T-helper 17 cell (primary cell): ENCODE measurements at regions not wholly inside any gene's neighbourhood (a gene's known extent, or its start where the extent isn't known, plus 50 kb on each side); places are given as distances from the start of the nearest gene placed in this dataset.
"Not testable (repeated sequence)": the region's sequence is repeated elsewhere in the genome, so short reads cannot be mapped to it uniquely, and the experiment has no call there.

Experiments
- ATAC-seq: fragments of 150-1000 bp; cut with Tn5 transposase; 2 replicates; pipeline ENCODE4 v1.10.0; 2021; ENCODE audit warnings: mild to moderate bottlenecking, moderate library complexity
- DNase-seq, 3 donors: peaks; one replicate each; pipeline versions ENCODE4 v3.0.0 to v3.0.0-alpha.2; 2020 to 2021
- H3K9me3 ChIP-seq: one replicate; pipeline ENCODE4 v1.7.0; 2013; ENCODE audit warnings: low read length, mild to moderate bottlenecking; ENCODE audit not compliant: control insufficient read depth, poor library complexity, severe bottlenecking
- H3K27ac Mint-ChIP-seq: one replicate; pipeline ENCODE4 v1.8.0; 2022; ENCODE audit warnings: mild to moderate bottlenecking, moderate library complexity, mixed read lengths
- H3K27me3 Mint-ChIP-seq: one replicate; pipeline ENCODE4 v1.8.0; 2022; ENCODE audit warnings: mixed read lengths
- H3K36me3 Mint-ChIP-seq: one replicate; pipeline ENCODE4 v1.8.0; 2022; ENCODE audit warnings: low read depth, mixed read lengths
- H3K4me1 Mint-ChIP-seq: one replicate; pipeline ENCODE4 v1.8.0; 2022; ENCODE audit warnings: mild to moderate bottlenecking, mixed read lengths
- H3K4me3 Mint-ChIP-seq: one replicate; pipeline ENCODE4 v1.8.0; 2022; ENCODE audit warnings: mild to moderate bottlenecking, moderate library complexity, mixed read lengths

DNA sequence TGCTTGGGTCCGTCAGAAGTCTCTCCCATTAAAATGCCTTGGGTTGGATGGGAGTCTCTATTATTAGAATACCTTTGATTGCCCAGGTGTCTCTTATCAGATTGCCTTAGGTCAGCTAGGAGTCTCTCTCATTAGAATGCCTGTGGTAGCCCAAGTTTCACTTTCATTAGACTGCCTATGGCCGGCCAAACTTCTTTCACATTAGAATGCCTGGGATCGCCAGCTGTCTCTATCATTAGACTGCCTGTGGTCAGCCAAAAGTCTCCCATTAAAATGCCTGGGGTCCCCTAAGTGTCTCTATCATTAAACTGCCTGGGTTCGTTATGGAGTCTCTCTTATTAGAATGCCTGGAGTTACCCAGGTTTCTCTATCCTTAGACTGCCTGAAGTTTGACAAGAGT lies 1476.7 kb downstream of the UQCRFS1 start:
- ATAC-seq (no peak), DNase-seq (no peak)
- H3K27me3 Mint-ChIP-seq, result no peaks in the 10 kb centered on the region
- H3K4me1 Mint-ChIP-seq, result no peaks in the 10 kb centered on the region
- H3K9me3 ChIP-seq, result peaks cover 2% of the 10 kb centered on the region
- no peak overlapping the region for H3K27ac Mint-ChIP-seq
- H3K4me3 Mint-ChIP-seq, result no peak overlapping the region
- H3K36me3 Mint-ChIP-seq, result no peaks in the 10 kb centered on the region

GRCh38 chr19:27735314-27735713 lies 1477.6 kb downstream of the UQCRFS1 start:
- Mint-ChIP-seq H3K4me3 (no peak overlapping the region), H3K27ac (no peak overlapping the region), H3K4me1 (no peaks in the 10 kb centered on the region), H3K36me3 (no peaks in the 10 kb centered on the region), H3K27me3 (no peaks in the 10 kb centered on the region)
- ATAC-seq (no peak), DNase-seq (no peak)
- peaks cover 2% of the 10 kb centered on the region for H3K9me3 ChIP-seq

DNA sequence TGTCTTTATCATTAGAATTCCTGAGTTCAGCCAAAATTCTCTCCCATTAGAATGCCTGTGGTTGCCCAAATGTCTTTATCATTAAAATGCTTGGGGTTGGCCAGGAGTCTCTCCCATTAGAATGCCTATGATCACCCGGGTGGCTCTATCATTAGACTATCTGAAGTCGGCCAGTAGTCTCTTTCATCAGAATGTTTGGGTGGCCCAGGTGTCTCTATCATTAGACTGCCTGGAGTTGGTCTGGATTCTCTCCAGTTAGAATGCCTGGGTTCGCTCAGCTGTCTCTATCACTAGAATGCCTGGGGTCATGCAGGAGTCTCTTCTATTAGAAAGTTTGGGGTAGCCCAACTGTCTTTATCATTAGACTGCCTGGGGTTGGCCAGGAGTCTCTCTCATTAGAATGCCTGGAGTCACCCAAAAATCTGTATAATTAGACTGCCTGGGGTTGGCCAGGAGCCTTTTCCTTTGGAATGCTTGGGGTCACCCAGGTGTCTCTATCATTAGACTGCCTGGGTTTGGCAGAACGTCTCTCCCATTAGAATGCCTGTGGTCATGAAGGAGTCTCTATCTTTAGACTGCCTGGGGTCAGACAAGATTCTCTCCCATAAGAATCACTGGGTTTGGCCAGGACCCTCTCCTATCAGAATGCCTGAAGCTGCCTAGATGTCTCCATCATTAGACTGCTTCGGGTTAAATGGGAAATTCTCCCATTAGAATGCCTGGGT lies 1478.3 kb downstream of the UQCRFS1 start:
- peaks cover 2% of the 10 kb centered on the region for H3K9me3 ChIP-seq
- Mint-ChIP-seq H3K36me3 (no peaks in the 10 kb centered on the region), H3K27ac (no peak overlapping the region), H3K27me3 (no peaks in the 10 kb centered on the region), H3K4me3 (no peak overlapping the region), H3K4me1 (no peaks in the 10 kb centered on the region)
- ATAC-seq (no peak), DNase-seq (no peak)

- peaks cover 2% of the 10 kb centered on the region for H3K9me3 ChIP-seq
- DNase-seq, result no peak
Observed at GRCh38 chr19:27733551-27734266, 1479.2 kb downstream of the UQCRFS1 start.

DNA sequence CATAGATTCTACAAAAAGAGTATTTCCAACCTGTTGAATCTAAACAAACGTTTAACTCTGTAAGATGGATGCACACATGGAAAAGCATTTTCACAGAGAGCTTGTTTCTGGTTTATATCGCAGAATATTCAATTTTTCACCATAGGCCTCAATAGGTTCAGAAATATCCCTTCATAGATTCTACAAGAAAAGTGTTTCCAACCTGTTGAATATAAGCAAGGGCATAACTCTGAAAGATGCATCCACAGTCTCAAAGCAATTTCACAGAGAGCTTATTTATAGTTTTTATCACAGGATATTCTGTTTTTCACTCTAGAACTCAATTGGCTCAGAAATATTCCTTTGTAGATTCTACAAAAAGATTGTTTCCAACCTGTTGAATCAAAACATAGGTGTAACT lies 1483.6 kb downstream of the UQCRFS1 start:
- H3K27me3 Mint-ChIP-seq, result no peaks in the 10 kb centered on the region
- no peaks in the 10 kb centered on the region for H3K36me3 Mint-ChIP-seq
- no peak overlapping the region for H3K27ac Mint-ChIP-seq
- H3K9me3 ChIP-seq, result peaks cover 9% of the 10 kb centered on the region
- no peaks in the 10 kb centered on the region for H3K4me1 Mint-ChIP-seq
- no peak for DNase-seq
- no peak for ATAC-seq
- no peak overlapping the region for H3K4me3 Mint-ChIP-seq

More at GRCh38 chr19:27733551-27734266, 1479.2 kb downstream of the UQCRFS1 start:
- H3K4me3 Mint-ChIP-seq, result no peak overlapping the region
- H3K4me1 Mint-ChIP-seq, result no peaks in the 10 kb centered on the region
- H3K27ac Mint-ChIP-seq, result no peak overlapping the region
- H3K36me3 Mint-ChIP-seq, result no peaks in the 10 kb centered on the region
- no peaks in the 10 kb centered on the region for H3K27me3 Mint-ChIP-seq
- ATAC-seq, result no peak

GRCh38 chr19:27722625-27723024 lies 1490.3 kb downstream of the UQCRFS1 start:
- peaks cover 12% of the 10 kb centered on the region for H3K9me3 ChIP-seq
- H3K4me3 Mint-ChIP-seq, result no peak overlapping the region
- ATAC-seq, result no peak

GRCh38 chr19:27720155-27720554 lies 1492.8 kb downstream of the UQCRFS1 start:
- H3K4me3 Mint-ChIP-seq, result no peak overlapping the region
- H3K36me3 Mint-ChIP-seq, result no peaks in the 10 kb centered on the region
- H3K9me3 ChIP-seq, result peaks cover 7% of the 10 kb centered on the region
- no peak for ATAC-seq
- no peaks in the 10 kb centered on the region for H3K27me3 Mint-ChIP-seq
- H3K4me1 Mint-ChIP-seq, result no peaks in the 10 kb centered on the region
- no peak for DNase-seq
- H3K27ac Mint-ChIP-seq, result no peak overlapping the region

More at GRCh38 chr19:27722625-27723024, 1490.3 kb downstream of the UQCRFS1 start:
- Mint-ChIP-seq H3K27me3 (no peaks in the 10 kb centered on the region), H3K4me1 (no peaks in the 10 kb centered on the region), H3K36me3 (no peaks in the 10 kb centered on the region), H3K27ac (no peak overlapping the region)
- DNase-seq, result no peak

- no peaks in the 10 kb centered on the region for H3K27me3 Mint-ChIP-seq
- H3K4me3 Mint-ChIP-seq, result no peak overlapping the region
- peaks cover 7% of the 10 kb centered on the region for H3K9me3 ChIP-seq
- ATAC-seq (no peak), DNase-seq (no peak)
- no peaks in the 10 kb centered on the region for H3K36me3 Mint-ChIP-seq
- H3K27ac Mint-ChIP-seq, result no peak overlapping the region
- no peaks in the 10 kb centered on the region for H3K4me1 Mint-ChIP-seq
Observed at GRCh38 chr19:27719034-27719433, 1493.9 kb downstream of the UQCRFS1 start.

DNA sequence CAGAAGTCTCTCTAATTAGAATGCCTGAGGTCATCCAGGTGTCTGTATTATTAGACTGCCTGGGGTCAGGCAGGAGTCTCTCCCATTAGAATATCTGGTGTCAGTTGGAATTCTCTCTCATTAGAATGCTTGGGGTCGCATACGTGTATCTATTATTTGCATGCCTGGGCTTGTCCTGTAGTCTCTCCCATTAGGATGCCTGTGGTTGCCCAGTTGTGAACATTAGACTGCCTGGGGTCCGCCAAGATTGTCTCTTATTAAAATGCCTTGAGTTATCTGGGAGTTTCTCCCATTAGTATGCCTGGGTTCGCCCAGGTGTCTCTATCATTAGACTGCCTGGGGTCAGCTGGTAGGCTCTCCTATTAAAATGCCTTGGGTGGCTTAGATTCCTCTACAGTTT lies 1494.7 kb downstream of the UQCRFS1 start:
- Mint-ChIP-seq H3K27me3 (no peaks in the 10 kb centered on the region), H3K27ac (no peak overlapping the region), H3K4me3 (no peak overlapping the region), H3K36me3 (no peaks in the 10 kb centered on the region), H3K4me1 (no peaks in the 10 kb centered on the region)
- ATAC-seq (no peak), DNase-seq (no peak)
- H3K9me3 ChIP-seq, result peaks cover 5% of the 10 kb centered on the region

GRCh38 chr19:27717825-27718224 lies 1495.1 kb downstream of the UQCRFS1 start:
- H3K36me3 Mint-ChIP-seq, result no peaks in the 10 kb centered on the region
- H3K4me1 Mint-ChIP-seq, result no peaks in the 10 kb centered on the region
- H3K27ac Mint-ChIP-seq, result no peak overlapping the region
- DNase-seq, result no peak
- no peak overlapping the region for H3K4me3 Mint-ChIP-seq
- peaks cover 5% of the 10 kb centered on the region for H3K9me3 ChIP-seq
- no peaks in the 10 kb centered on the region for H3K27me3 Mint-ChIP-seq
- no peak for ATAC-seq

- ATAC-seq (no peak), DNase-seq (no peak)
- Mint-ChIP-seq H3K36me3 (no peaks in the 10 kb centered on the region), H3K4me3 (no peak overlapping the region), H3K4me1 (no peaks in the 10 kb centered on the region), H3K27me3 (no peaks in the 10 kb centered on the region), H3K27ac (no peak overlapping the region)
- peaks cover 2% of the 10 kb centered on the region for H3K9me3 ChIP-seq
Observed at GRCh38 chr19:27716922-27717321, 1496.0 kb downstream of the UQCRFS1 start.

DNA sequence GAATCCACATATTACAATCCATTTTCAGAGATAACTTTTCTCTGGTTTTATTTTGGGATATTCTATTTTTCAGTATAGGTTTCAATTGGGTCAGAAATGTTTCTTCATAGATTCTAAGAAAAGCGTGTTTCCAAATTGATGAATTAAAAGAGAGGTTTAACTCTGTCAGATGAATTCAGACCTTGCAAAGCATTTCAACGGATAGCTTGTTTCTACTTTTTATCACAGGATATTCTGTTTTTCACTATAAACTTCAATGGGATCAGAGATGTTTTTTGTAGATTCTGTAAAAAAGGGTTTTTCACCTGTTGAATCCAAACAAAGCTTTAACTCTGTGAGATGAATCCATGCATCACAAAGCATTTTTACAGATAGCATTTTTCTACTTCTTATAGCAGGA lies 1498.1 kb downstream of the UQCRFS1 start:
- ATAC-seq, result no peak
- Mint-ChIP-seq H3K4me3 (no peak overlapping the region), H3K4me1 (no peaks in the 10 kb centered on the region), H3K27ac (no peak overlapping the region), H3K36me3 (no peaks in the 10 kb centered on the region), H3K27me3 (no peaks in the 10 kb centered on the region)
- no peak for DNase-seq
- H3K9me3 ChIP-seq, result peaks cover 2% of the 10 kb centered on the region

GRCh38 chr19:27709496-27709895 lies 1503.5 kb downstream of the UQCRFS1 start:
- H3K4me3 Mint-ChIP-seq, result no peak overlapping the region
- no peaks in the 10 kb centered on the region for H3K4me1 Mint-ChIP-seq
- no peak for DNase-seq
- ATAC-seq, result no peak
- H3K27me3 Mint-ChIP-seq, result no peaks in the 10 kb centered on the region
- no peak overlapping the region for H3K27ac Mint-ChIP-seq
- H3K36me3 Mint-ChIP-seq, result no peaks in the 10 kb centered on the region
- no peaks in the 10 kb centered on the region for H3K9me3 ChIP-seq

- H3K4me1 Mint-ChIP-seq, ATAC-seq, H3K27ac Mint-ChIP-seq, H3K9me3 ChIP-seq, H3K27me3 Mint-ChIP-seq, H3K4me3 Mint-ChIP-seq, H3K36me3 Mint-ChIP-seq, DNase-seq: not testable (repeated sequence)
Observed at GRCh38 chr19:27708986-27709385, 1504.0 kb downstream of the UQCRFS1 start.
